VCaP (cell line): ENCODE measurements at regions not wholly inside any gene's neighbourhood (a gene's known extent, or its start where the extent isn't known, plus 50 kb on each side); places are given as distances from the start of the nearest gene placed in this dataset.
A peak's percentile ranks its signal among the peaks of the same experiment; 100 is the strongest.

Experiments used
- H3K27ac ChIP-seq: fragments of 450-650 bp; 2 replicates; pipeline ENCODE4 v1.5.1; 2017
- CTCF ChIP-seq: fragments of 450-650 bp; conservative IDR thresholded peaks from 2 replicates; pipeline ENCODE4 v1.5.1; 2017; ENCODE audit warnings: mild to moderate bottlenecking, moderate library complexity

GRCh38 chr1:164061528-164061927, 497.5 kb upstream of the PBX1 start:
- H3K27ac ChIP-seq, result no peak overlapping the region
- no peak for TF ChIP-seq CTCF

DNA sequence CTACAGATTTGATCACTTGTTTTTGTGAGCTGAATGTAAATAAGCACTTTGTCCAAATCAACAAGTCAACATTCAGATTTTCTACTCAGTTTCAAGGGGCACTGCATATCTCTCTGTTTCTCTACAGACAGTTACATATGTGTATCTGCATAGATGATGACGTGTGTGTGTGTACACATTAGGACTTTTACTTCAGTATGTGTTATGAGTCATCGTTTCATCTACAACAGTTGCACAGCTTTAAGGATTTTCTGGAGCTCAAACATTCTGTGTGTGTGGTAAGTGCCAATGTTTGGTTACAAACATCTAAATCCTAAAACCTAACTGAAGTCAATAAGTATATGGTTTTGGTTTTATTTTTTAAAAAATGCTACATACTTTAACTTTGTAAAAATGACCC, 494.5 kb upstream of the PBX1 start:
- H3K27ac ChIP-seq, result peak overlapping the region; percentile 26
- TF ChIP-seq CTCF, result no peak

- no peak overlapping the region for H3K27ac ChIP-seq
Observed at GRCh38 chr1:164071288-164071687, 487.7 kb upstream of the PBX1 start.

GRCh38 chr1:164086832-164087231, 472.2 kb upstream of the PBX1 start:
- no peak for TF ChIP-seq CTCF
- no peak overlapping the region for H3K27ac ChIP-seq

More at GRCh38 chr1:164071288-164071687, 487.7 kb upstream of the PBX1 start:
- TF ChIP-seq CTCF, result no peak

- TF ChIP-seq CTCF, result no peak
- no peak overlapping the region for H3K27ac ChIP-seq
Observed at GRCh38 chr1:164087906-164088453, 471.0 kb upstream of the PBX1 start.

DNA sequence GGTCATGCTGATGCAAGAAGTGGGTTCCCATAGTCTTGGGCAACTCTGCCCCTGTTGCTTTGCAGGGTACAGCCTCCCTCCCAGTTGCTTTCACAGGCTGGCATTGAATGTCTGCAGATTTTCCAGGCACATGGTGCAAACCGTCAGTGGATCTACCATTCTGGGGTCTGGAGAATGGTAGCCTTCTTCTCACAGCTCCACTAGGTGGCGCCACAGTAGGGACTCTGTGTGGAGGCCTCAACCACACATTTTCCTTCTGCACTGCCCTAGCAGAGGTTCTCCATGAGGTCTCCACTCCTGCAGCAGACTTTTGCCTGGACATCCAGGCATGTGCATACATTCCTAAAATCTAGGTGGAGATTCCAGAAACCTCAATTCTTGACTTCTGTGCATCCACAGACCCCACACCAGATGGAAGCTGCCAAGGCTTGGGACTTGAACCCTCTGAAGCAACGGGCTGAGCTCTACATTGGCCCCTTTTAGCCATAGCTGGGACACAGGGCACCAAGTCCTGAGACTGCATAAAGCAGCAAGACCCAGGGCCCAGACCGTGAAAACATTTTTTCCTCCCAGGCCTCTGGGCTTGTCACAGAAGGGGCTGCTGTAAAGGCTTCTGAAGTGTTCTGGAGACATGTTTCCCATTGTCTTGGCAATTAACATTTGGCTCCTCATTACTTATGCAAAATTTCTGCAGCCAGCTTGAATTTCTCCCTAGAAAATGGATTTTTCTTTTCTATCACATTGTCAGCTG, 466.2 kb upstream of the PBX1 start:
- no peak for TF ChIP-seq CTCF
- H3K27ac ChIP-seq, result no peak overlapping the region

GRCh38 chr1:164093543-164093942, 465.4 kb upstream of the PBX1 start:
- no peak overlapping the region for H3K27ac ChIP-seq
- no peak for TF ChIP-seq CTCF
